ENCODE measurements at regions not wholly inside any gene's neighbourhood (a gene's known extent, or its start where the extent isn't known, plus 50 kb on each side); places are given as distances from the start of the nearest gene placed in this dataset.

- Histone ChIP-seq H3K4me3 (ENCODE audit: low read depth in 1 of 3, low read length in 3 of 3) (no peak overlapping the region), H3K4me1 (ENCODE audit: control insufficient read depth in 4 of 4, insufficient read depth in 4 of 4, low read length in 3 of 4) (no peaks in the 10 kb centered on the region), H3K27me3 (ENCODE audit: control insufficient read depth in 4 of 4, insufficient read depth in 4 of 4, low read length in 3 of 4) (no peaks in the 10 kb centered on the region), H3K27ac (ENCODE audit: low read depth in 1 of 2, low read length in 2 of 2) (no peak overlapping the region), H3K9ac (ENCODE audit: low read depth in 1 of 2, low read length in 2 of 2) (no peak overlapping the region), H3K9me3 (ENCODE audit: control insufficient read depth in 4 of 4, low read length in 3 of 4) (peaks cover 0 to 4% (median under 1%) of the 10 kb centered on the region in 4 donors), H3K36me3 (ENCODE audit: control insufficient read depth in 4 of 4, insufficient read depth in 3 of 4, low read depth in 1 of 4, low read length in 3 of 4) (no peaks in the 10 kb centered on the region)
- 77% methylated on average over 3 of the region's 3 CpGs for WGBS
- TF ChIP-seq RAD21 (IDR thresholded peaks at IDR 0.05), result no peak
- TF ChIP-seq MAX (IDR thresholded peaks at IDR 0.05), result no peak
- TF ChIP-seq FOXA2 (IDR thresholded peaks at IDR 0.05), result no peak
- TF ChIP-seq RXRA (IDR thresholded peaks at IDR 0.05), result no peak
- TF ChIP-seq CTCF (IDR thresholded peaks at IDR 0.05; ENCODE audit: low read depth, low read length, missing input control), result no peak
- no peak for TF ChIP-seq REST (IDR thresholded peaks at IDR 0.05)
- no peak for TF ChIP-seq TAF1 (conservative IDR thresholded peaks at IDR 0.05)
- TF ChIP-seq ATF3 (IDR thresholded peaks at IDR 0.05), result no peak
- DNase-seq (ENCODE audit: low spot score), result no peak
Measured at GRCh38 chr1:5396593-5396992, 595.6 kb downstream of the NPHP4 start.

- H3K36me3 ChIP-seq (ENCODE audit: control insufficient read depth in 4 of 4, insufficient read depth in 3 of 4, low read depth in 1 of 4, low read length in 3 of 4), result no peaks in the 10 kb centered on the region
- DNase-seq (ENCODE audit: low spot score), result no peak
- no peak overlapping the region for H3K9ac ChIP-seq (ENCODE audit: low read depth in 1 of 2, low read length in 2 of 2)
- H3K4me1 ChIP-seq (ENCODE audit: control insufficient read depth in 4 of 4, insufficient read depth in 4 of 4, low read length in 3 of 4), result no peaks in the 10 kb centered on the region
- no peak overlapping the region for H3K27ac ChIP-seq (ENCODE audit: low read depth in 1 of 2, low read length in 2 of 2)
- WGBS, result 64% methylated on average over 6 of the region's 6 CpGs
- H3K27me3 ChIP-seq (ENCODE audit: control insufficient read depth in 4 of 4, insufficient read depth in 4 of 4, low read length in 3 of 4), result no peaks in the 10 kb centered on the region
- H3K9me3 ChIP-seq (ENCODE audit: control insufficient read depth in 4 of 4, low read length in 3 of 4), result peaks cover 0 to 4% (median under 1%) of the 10 kb centered on the region in 4 donors
- no peak overlapping the region for H3K4me3 ChIP-seq (ENCODE audit: low read depth in 1 of 3, low read length in 3 of 3)
- TF ChIP-seq RAD21 (IDR thresholded peaks at IDR 0.05), result no peak
- no peak for TF ChIP-seq ATF3 (IDR thresholded peaks at IDR 0.05)
- no peak for TF ChIP-seq SP1 (IDR thresholded peaks at IDR 0.05)
Measured at GRCh38 chr1:5394111-5394510, 598.1 kb downstream of the NPHP4 start.

- no peak for DNase-seq (ENCODE audit: low spot score)
- Histone ChIP-seq H3K27me3 (ENCODE audit: control insufficient read depth in 4 of 4, insufficient read depth in 4 of 4, low read length in 3 of 4) (no peaks in the 10 kb centered on the region), H3K9me3 (ENCODE audit: control insufficient read depth in 4 of 4, low read length in 3 of 4) (peaks cover 0 to 4% (median under 1%) of the 10 kb centered on the region in 4 donors), H3K27ac (ENCODE audit: low read depth in 1 of 2, low read length in 2 of 2) (no peak overlapping the region), H3K36me3 (ENCODE audit: control insufficient read depth in 4 of 4, insufficient read depth in 3 of 4, low read depth in 1 of 4, low read length in 3 of 4) (no peaks in the 10 kb centered on the region), H3K4me1 (ENCODE audit: control insufficient read depth in 4 of 4, insufficient read depth in 4 of 4, low read length in 3 of 4) (no peaks in the 10 kb centered on the region), H3K4me3 (ENCODE audit: low read depth in 1 of 3, low read length in 3 of 3) (no peak overlapping the region), H3K9ac (ENCODE audit: low read depth in 1 of 2, low read length in 2 of 2) (no peak overlapping the region)
- WGBS, result 66% methylated on average over 7 of the region's 7 CpGs
- no peak for TF ChIP-seq ATF3 (IDR thresholded peaks at IDR 0.05)
- TF ChIP-seq HNF4G (IDR thresholded peaks at IDR 0.05), result no peak
- TF ChIP-seq YY1 (IDR thresholded peaks at IDR 0.05), result no peak
- TF ChIP-seq TAF1 (conservative IDR thresholded peaks at IDR 0.05), result no peak
- no peak for TF ChIP-seq EGR1 (IDR thresholded peaks at IDR 0.05; ENCODE audit: low read depth in 2 of 2)
- TF ChIP-seq HNF4A (conservative IDR thresholded peaks at IDR 0.05), result no peak
- no peak for TF ChIP-seq REST (IDR thresholded peaks at IDR 0.05)
Measured at GRCh38 chr1:5393603-5394002, 598.6 kb downstream of the NPHP4 start.
